ENCODE measurements at regions not wholly inside any gene's neighbourhood (a gene's known extent, or its start where the extent isn't known, plus 50 kb on each side); places are given as distances from the start of the nearest gene placed in this dataset.

GRCh38 chr4:72919464-72919863 lies 150.1 kb downstream of the COX18 start:
- Histone ChIP-seq H3K9me3 (ENCODE audit: severe bottlenecking) (no peaks in the 10 kb centered on the region), H3K4me1 (ENCODE audit: insufficient read depth, poor library complexity, severe bottlenecking) (no peaks in the 10 kb centered on the region), H3K27me3 (ENCODE audit: insufficient read depth, poor library complexity, severe bottlenecking) (no peaks in the 10 kb centered on the region), H3K36me3 (ENCODE audit: low read depth) (no peaks in the 10 kb centered on the region), H3K27ac (ENCODE audit: poor library complexity, severe bottlenecking) (no peak overlapping the region), H3K4me3 (ENCODE audit: severe bottlenecking) (no peak overlapping the region)
- no peak for DNase-seq (ENCODE audit: low spot score)
- ATAC-seq (ENCODE audit: low read depth): no peak
- no peak for TF ChIP-seq CTCF (IDR thresholded peaks at IDR 0.05; ENCODE audit: poor library complexity, severe bottlenecking)

- Histone ChIP-seq H3K9me3 (ENCODE audit: severe bottlenecking) (no peaks in the 10 kb centered on the region), H3K36me3 (ENCODE audit: low read depth) (no peaks in the 10 kb centered on the region), H3K27ac (ENCODE audit: poor library complexity, severe bottlenecking) (no peak overlapping the region), H3K4me3 (ENCODE audit: severe bottlenecking) (no peak overlapping the region), H3K27me3 (ENCODE audit: insufficient read depth, poor library complexity, severe bottlenecking) (no peaks in the 10 kb centered on the region), H3K4me1 (ENCODE audit: insufficient read depth, poor library complexity, severe bottlenecking) (no peaks in the 10 kb centered on the region)
- no peak for ATAC-seq (ENCODE audit: low read depth)
- no peak for TF ChIP-seq CTCF (IDR thresholded peaks at IDR 0.05; ENCODE audit: poor library complexity, severe bottlenecking)
- DNase-seq (ENCODE audit: low spot score): no peak
Observed at GRCh38 chr4:72918362-72918761, 151.2 kb downstream of the COX18 start.

GRCh38 chr4:72911316-72911715 lies 158.2 kb downstream of the COX18 start:
- TF ChIP-seq CTCF (IDR thresholded peaks at IDR 0.05; ENCODE audit: poor library complexity, severe bottlenecking): no peak
- no peaks in the 10 kb centered on the region for H3K4me1 ChIP-seq (ENCODE audit: insufficient read depth, poor library complexity, severe bottlenecking)
- no peak for ATAC-seq (ENCODE audit: low read depth)
- H3K27me3 ChIP-seq (ENCODE audit: insufficient read depth, poor library complexity, severe bottlenecking): no peaks in the 10 kb centered on the region
- H3K4me3 ChIP-seq (ENCODE audit: severe bottlenecking): no peak overlapping the region
- no peak for DNase-seq (ENCODE audit: low spot score)
- H3K9me3 ChIP-seq (ENCODE audit: severe bottlenecking): no peaks in the 10 kb centered on the region
- H3K36me3 ChIP-seq (ENCODE audit: low read depth): no peaks in the 10 kb centered on the region
- H3K27ac ChIP-seq (ENCODE audit: poor library complexity, severe bottlenecking): no peak overlapping the region

GRCh38 chr4:72909461-72909860 lies 160.1 kb downstream of the COX18 start:
- ATAC-seq (ENCODE audit: low read depth) (no peak), DNase-seq (ENCODE audit: low spot score) (no peak)
- Histone ChIP-seq H3K27ac (ENCODE audit: poor library complexity, severe bottlenecking) (no peak overlapping the region), H3K9me3 (ENCODE audit: severe bottlenecking) (no peaks in the 10 kb centered on the region), H3K4me3 (ENCODE audit: severe bottlenecking) (no peak overlapping the region), H3K27me3 (ENCODE audit: insufficient read depth, poor library complexity, severe bottlenecking) (no peaks in the 10 kb centered on the region), H3K4me1 (ENCODE audit: insufficient read depth, poor library complexity, severe bottlenecking) (no peaks in the 10 kb centered on the region), H3K36me3 (ENCODE audit: low read depth) (no peaks in the 10 kb centered on the region)
- no peak for TF ChIP-seq CTCF (IDR thresholded peaks at IDR 0.05; ENCODE audit: poor library complexity, severe bottlenecking)

- Histone ChIP-seq H3K9me3 (ENCODE audit: severe bottlenecking) (no peaks in the 10 kb centered on the region), H3K36me3 (ENCODE audit: low read depth) (no peaks in the 10 kb centered on the region), H3K27ac (ENCODE audit: poor library complexity, severe bottlenecking) (no peak overlapping the region), H3K4me3 (ENCODE audit: severe bottlenecking) (no peak overlapping the region), H3K4me1 (ENCODE audit: insufficient read depth, poor library complexity, severe bottlenecking) (no peaks in the 10 kb centered on the region), H3K27me3 (ENCODE audit: insufficient read depth, poor library complexity, severe bottlenecking) (no peaks in the 10 kb centered on the region)
- no peak for ATAC-seq (ENCODE audit: low read depth)
- TF ChIP-seq CTCF (IDR thresholded peaks at IDR 0.05; ENCODE audit: poor library complexity, severe bottlenecking): no peak
- DNase-seq (ENCODE audit: low spot score): no peak
Observed at GRCh38 chr4:72902354-72902753, 167.2 kb downstream of the COX18 start.
